ENCODE measurements at regions not wholly inside any gene's neighbourhood (a gene's known extent, or its start where the extent isn't known, plus 50 kb on each side); places are given as distances from the start of the nearest gene placed in this dataset.
A peak's percentile ranks its signal among the peaks of the same experiment; 100 is the strongest.
"Not testable (repeated sequence)": the region's sequence is repeated elsewhere in the genome, so short reads cannot be mapped to it uniquely, and the experiment has no call there.

- no peak for DNase-seq
These were observed 81.9 kb upstream of the NR5A2 start for GRCh38 chr1:199945591-199945990.

GRCh38 chr1:199946305-199947155 lies 81.0 kb upstream of the NR5A2 start:
- DNase-seq: no peak

GRCh38 chr1:199948587-199949280 lies 78.8 kb upstream of the NR5A2 start:
- peak in 1 of 5 donors; percentile 8 for DNase-seq

GRCh38 chr1:199951005-199951404 lies 76.5 kb upstream of the NR5A2 start:
- DNase-seq: not testable (repeated sequence)

- DNase-seq: no peak
These were observed 73.9 kb upstream of the NR5A2 start for GRCh38 chr1:199953651-199954050.

GRCh38 chr1:199954699-199955098 lies 72.8 kb upstream of the NR5A2 start:
- DNase-seq: no peak

- DNase-seq: no peak
These were observed 72.3 kb upstream of the NR5A2 start for GRCh38 chr1:199955235-199955634.

GRCh38 chr1:199956005-199956404 lies 71.5 kb upstream of the NR5A2 start:
- no peak for DNase-seq

- no peak for DNase-seq
These were observed 68.3 kb upstream of the NR5A2 start for GRCh38 chr1:199959033-199959774.

- DNase-seq: no peak
These were observed 67.8 kb upstream of the NR5A2 start for GRCh38 chr1:199959775-199960110.

GRCh38 chr1:199970125-199970524 lies 57.4 kb upstream of the NR5A2 start:
- DNase-seq: no peak

GRCh38 chr1:199976496-199977144 lies 50.9 kb upstream of the NR5A2 start:
- no peak for DNase-seq
